ENCODE measurements at regions not wholly inside any gene's neighbourhood (a gene's known extent, or its start where the extent isn't known, plus 50 kb on each side); places are given as distances from the start of the nearest gene placed in this dataset.
"Not testable (repeated sequence)": the region's sequence is repeated elsewhere in the genome, so short reads cannot be mapped to it uniquely, and the experiment has no call there.

GRCh38 chr11:115637599-115638241 lies 133.5 kb upstream of the CADM1 start:
- peaks cover 18% of the 10 kb centered on the region for H3K27me3 ChIP-seq (ENCODE audit: control insufficient read depth, insufficient read depth, low read length)
- H3K79me2 ChIP-seq (ENCODE audit: control insufficient read depth, insufficient read depth, low read length): no peaks in the 10 kb centered on the region
- no peak for TF ChIP-seq EZH2 (IDR thresholded peaks at IDR 0.05; ENCODE audit: low read length, missing control alignments)
- TF ChIP-seq, protein P1, sequence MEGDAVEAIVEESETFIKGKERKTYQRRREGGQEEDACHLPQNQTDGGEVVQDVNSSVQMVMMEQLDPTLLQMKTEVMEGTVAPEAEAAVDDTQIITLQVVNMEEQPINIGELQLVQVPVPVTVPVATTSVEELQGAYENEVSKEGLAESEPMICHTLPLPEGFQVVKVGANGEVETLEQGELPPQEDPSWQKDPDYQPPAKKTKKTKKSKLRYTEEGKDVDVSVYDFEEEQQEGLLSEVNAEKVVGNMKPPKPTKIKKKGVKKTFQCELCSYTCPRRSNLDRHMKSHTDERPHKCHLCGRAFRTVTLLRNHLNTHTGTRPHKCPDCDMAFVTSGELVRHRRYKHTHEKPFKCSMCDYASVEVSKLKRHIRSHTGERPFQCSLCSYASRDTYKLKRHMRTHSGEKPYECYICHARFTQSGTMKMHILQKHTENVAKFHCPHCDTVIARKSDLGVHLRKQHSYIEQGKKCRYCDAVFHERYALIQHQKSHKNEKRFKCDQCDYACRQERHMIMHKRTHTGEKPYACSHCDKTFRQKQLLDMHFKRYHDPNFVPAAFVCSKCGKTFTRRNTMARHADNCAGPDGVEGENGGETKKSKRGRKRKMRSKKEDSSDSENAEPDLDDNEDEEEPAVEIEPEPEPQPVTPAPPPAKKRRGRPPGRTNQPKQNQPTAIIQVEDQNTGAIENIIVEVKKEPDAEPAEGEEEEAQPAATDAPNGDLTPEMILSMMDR (conservative IDR thresholded peaks at IDR 0.05 in 1 of 2, IDR thresholded peaks at IDR 0.05 in 1 of 2; ENCODE audit: low read depth in 1 of 2, low read length in 2 of 2): no peak
- H3K27ac ChIP-seq (ENCODE audit: insufficient read depth, low read length): no peak overlapping the region
- H4K20me1 ChIP-seq (ENCODE audit: control insufficient read depth, extremely low read depth, insufficient read depth, low read length): no peaks in the 10 kb centered on the region
- H3K9ac ChIP-seq (ENCODE audit: insufficient read depth, low read length): no peak overlapping the region
- no peaks in the 10 kb centered on the region for H3K4me1 ChIP-seq (ENCODE audit: control insufficient read depth, extremely low read depth, insufficient read depth, low read length)
- H3K9me3 ChIP-seq (ENCODE audit: control insufficient read depth, insufficient read depth, low read depth, low read length): no peaks in the 10 kb centered on the region
- no peak overlapping the region for H2AFZ ChIP-seq (ENCODE audit: low read length)
- H3K36me3 ChIP-seq (ENCODE audit: control insufficient read depth, insufficient read depth, low read length): no peaks in the 10 kb centered on the region
- no peak overlapping the region for H3K4me3 ChIP-seq (replicated peaks in 1 of 4; ENCODE audit: control extremely low read depth in 1 of 4, insufficient read depth in 1 of 4, low read depth in 3 of 4, low read length in 4 of 4)
- no peak overlapping the region for H3K4me2 ChIP-seq (ENCODE audit: extremely low read depth, insufficient read depth, low read length)
- no peak for DNase-seq (ENCODE audit: low read depth in 2 of 2)

- no peak overlapping the region for H3K9ac ChIP-seq (ENCODE audit: insufficient read depth, low read length)
- H3K27me3 ChIP-seq (ENCODE audit: control insufficient read depth, insufficient read depth, low read length): peaks cover 12% of the 10 kb centered on the region
- H3K9me3 ChIP-seq (ENCODE audit: control insufficient read depth, insufficient read depth, low read depth, low read length): no peaks in the 10 kb centered on the region
- no peaks in the 10 kb centered on the region for H3K79me2 ChIP-seq (ENCODE audit: control insufficient read depth, insufficient read depth, low read length)
- H2AFZ ChIP-seq (ENCODE audit: low read length): no peak overlapping the region
- H3K4me1 ChIP-seq (ENCODE audit: control insufficient read depth, extremely low read depth, insufficient read depth, low read length): no peaks in the 10 kb centered on the region
- H3K36me3 ChIP-seq (ENCODE audit: control insufficient read depth, insufficient read depth, low read length): no peaks in the 10 kb centered on the region
- H3K27ac ChIP-seq (ENCODE audit: insufficient read depth, low read length): no peak overlapping the region
- TF ChIP-seq, protein P1 (conservative IDR thresholded peaks at IDR 0.05 in 1 of 2, IDR thresholded peaks at IDR 0.05 in 1 of 2; ENCODE audit: low read depth in 1 of 2, low read length in 2 of 2): no peak
- TF ChIP-seq EZH2 (IDR thresholded peaks at IDR 0.05; ENCODE audit: low read length, missing control alignments): no peak
- DNase-seq (ENCODE audit: low read depth in 2 of 2): no peak
- no peak overlapping the region for H3K4me2 ChIP-seq (ENCODE audit: extremely low read depth, insufficient read depth, low read length)
- no peaks in the 10 kb centered on the region for H4K20me1 ChIP-seq (ENCODE audit: control insufficient read depth, extremely low read depth, insufficient read depth, low read length)
- H3K4me3 ChIP-seq (replicated peaks in 1 of 4; ENCODE audit: control extremely low read depth in 1 of 4, insufficient read depth in 1 of 4, low read depth in 3 of 4, low read length in 4 of 4): no peak overlapping the region
Measured at GRCh38 chr11:115636753-115637527, 132.7 kb upstream of the CADM1 start.

DNA sequence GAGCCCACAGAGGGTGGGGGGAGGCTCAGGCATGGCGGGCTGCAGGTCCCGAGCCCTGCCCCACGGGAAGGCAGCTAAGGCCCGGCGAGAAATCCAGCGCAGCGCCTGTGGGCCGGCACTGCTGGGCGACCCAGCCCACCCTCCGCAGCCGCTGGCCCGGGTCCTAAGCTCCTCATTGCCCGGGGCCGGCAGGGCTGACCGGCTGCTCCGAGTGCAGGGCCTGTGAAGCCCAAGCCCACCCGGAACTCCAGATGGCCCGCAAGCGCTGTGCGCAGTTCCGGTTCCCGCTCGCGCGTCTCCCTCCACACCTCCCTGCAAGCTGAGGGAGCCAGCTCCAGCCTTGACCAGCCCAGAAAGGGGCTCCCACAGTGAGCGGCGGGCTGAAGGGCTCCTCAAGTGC lies 129.8 kb upstream of the CADM1 start:
- not testable (repeated sequence) for H3K4me1 ChIP-seq (ENCODE audit: control insufficient read depth, extremely low read depth, insufficient read depth, low read length); H3K79me2 ChIP-seq (ENCODE audit: control insufficient read depth, insufficient read depth, low read length); H3K4me2 ChIP-seq (ENCODE audit: extremely low read depth, insufficient read depth, low read length); H4K20me1 ChIP-seq (ENCODE audit: control insufficient read depth, extremely low read depth, insufficient read depth, low read length); H3K9me3 ChIP-seq (ENCODE audit: control insufficient read depth, insufficient read depth, low read depth, low read length); H3K36me3 ChIP-seq (ENCODE audit: control insufficient read depth, insufficient read depth, low read length); H2AFZ ChIP-seq (ENCODE audit: low read length); DNase-seq (ENCODE audit: low read depth in 2 of 2); H3K4me3 ChIP-seq (replicated peaks in 1 of 4; ENCODE audit: control extremely low read depth in 1 of 4, insufficient read depth in 1 of 4, low read depth in 3 of 4, low read length in 4 of 4); H3K9ac ChIP-seq (ENCODE audit: insufficient read depth, low read length); H3K27me3 ChIP-seq (ENCODE audit: control insufficient read depth, insufficient read depth, low read length); H3K27ac ChIP-seq (ENCODE audit: insufficient read depth, low read length)
